CD8-positive, alpha-beta memory T cell (primary cell): ENCODE measurements at regions not wholly inside any gene's neighbourhood (a gene's known extent, or its start where the extent isn't known, plus 50 kb on each side); places are given as distances from the start of the nearest gene placed in this dataset.

ENCODE experiments used
- CTCF ChIA-PET: fragments of 350-600 bp; sonication (Branson Sonifier 250); formaldehyde crosslinking; loops from one replicate; lab custom pipeline; 2021; ENCODE audit warnings: antibody characterized with exemption; lab: Charles Lee
- POLR2A ChIA-PET: fragments of 350-600 bp; sonication (Branson Sonifier 250); formaldehyde crosslinking; loops from one replicate; lab custom pipeline; 2021; ENCODE audit warnings: antibody characterized with exemption; lab: Charles Lee
- DNase-seq, 5 donors: peaks; one replicate each; pipeline versions ENCODE4 v3.0.0 to v3.0.0-alpha.2; 2020 to 2022; ENCODE audit warnings: mixed read lengths in 1 of 5
- H3K27ac ChIP-seq: one replicate; pipeline ENCODE4 v1.7.0; 2013; ENCODE audit warnings: low read depth, mild to moderate bottlenecking, low read length, moderate library complexity
- H3K27me3 ChIP-seq: 2 replicates; pipeline ENCODE4 v1.7.0; 2013; ENCODE audit warnings: low read length, mild to moderate bottlenecking; ENCODE audit not compliant: insufficient read depth, poor library complexity, severe bottlenecking
- H3K36me3 ChIP-seq: 2 replicates; pipeline ENCODE4 v1.7.0; 2013; ENCODE audit warnings: mild to moderate bottlenecking, low read length, moderate library complexity; ENCODE audit not compliant: insufficient read depth
- H3K4me1 ChIP-seq: 2 replicates; pipeline ENCODE4 v1.7.0; 2013; ENCODE audit warnings: mild to moderate bottlenecking, low read length, moderate library complexity; ENCODE audit not compliant: insufficient read depth
- H3K4me3 ChIP-seq: 2 replicates; pipeline ENCODE4 v1.7.0; 2013; ENCODE audit warnings: mild to moderate bottlenecking, low read length
- H3K9me3 ChIP-seq: 2 replicates; pipeline ENCODE4 v1.7.0; 2013; ENCODE audit warnings: mild to moderate bottlenecking, low read length
- H3K27ac Mint-ChIP-seq, 8 donors: one replicate each; pipeline ENCODE4 v1.8.0; 2020 to 2021; ENCODE audit warnings: mixed read lengths in 8 of 8, mild to moderate bottlenecking in 6 of 8, inconsistent platforms in 3 of 8, moderate library complexity in 3 of 8
- H3K27me3 Mint-ChIP-seq, 2 donors: one replicate each; pipeline ENCODE4 v1.8.0; 2020 to 2021; ENCODE audit warnings: mixed read lengths in 2 of 2, mild to moderate bottlenecking in 1 of 2, moderate library complexity in 1 of 2
- H3K36me3 Mint-ChIP-seq, 3 donors: one replicate each; pipeline ENCODE4 v1.8.0; 2020 to 2021; ENCODE audit warnings: mixed read lengths in 3 of 3, inconsistent platforms in 1 of 3, mild to moderate bottlenecking in 1 of 3
- H3K4me1 Mint-ChIP-seq, 3 donors: one replicate each; pipeline ENCODE4 v1.8.0; 2020 to 2021; ENCODE audit warnings: mixed read lengths in 3 of 3, inconsistent platforms in 1 of 3, mild to moderate bottlenecking in 1 of 3
- H3K4me3 Mint-ChIP-seq, 7 donors: one replicate each; pipeline ENCODE4 v1.8.0; 2020 to 2021; ENCODE audit warnings: mixed read lengths in 7 of 7, mild to moderate bottlenecking in 6 of 7, moderate library complexity in 4 of 7, inconsistent platforms in 2 of 7
- H3K9me3 Mint-ChIP-seq, 5 donors: one replicate each; pipeline ENCODE4 v1.8.0; 2020 to 2022; ENCODE audit warnings: mixed read lengths in 5 of 5, mild to moderate bottlenecking in 3 of 5, moderate library complexity in 2 of 5, inconsistent platforms in 1 of 5

GRCh38 chr1:115419571-115419970, 81.5 kb upstream of the NGF start:
- H3K4me1 Mint-ChIP-seq = no peaks in the 10 kb centered on the region
- CTCF ChIA-PET = no interaction called here
- Histone ChIP-seq H3K27me3 (no peaks in the 10 kb centered on the region), H3K4me3 (no peak overlapping the region), H3K36me3 (no peaks in the 10 kb centered on the region), H3K9me3 (no peaks in the 10 kb centered on the region), H3K27ac (no peak overlapping the region), H3K4me1 (no peaks in the 10 kb centered on the region)
- POLR2A ChIA-PET = no interaction called here
- no peak for DNase-seq
- no peak overlapping the region for H3K27ac Mint-ChIP-seq
- H3K9me3 Mint-ChIP-seq = peaks cover 0 to 4% (median 0%) of the 10 kb centered on the region in 5 donors
- H3K4me3 Mint-ChIP-seq = no peak overlapping the region
- H3K27me3 Mint-ChIP-seq = peaks cover 0 to 5% of the 10 kb centered on the region in 2 donors
- H3K36me3 Mint-ChIP-seq = no peaks in the 10 kb centered on the region

- POLR2A ChIA-PET = no interaction called here
- no peak overlapping the region for H3K4me3 ChIP-seq
These were observed 75.6 kb upstream of the NGF start for GRCh38 chr1:115413621-115414020.

DNA sequence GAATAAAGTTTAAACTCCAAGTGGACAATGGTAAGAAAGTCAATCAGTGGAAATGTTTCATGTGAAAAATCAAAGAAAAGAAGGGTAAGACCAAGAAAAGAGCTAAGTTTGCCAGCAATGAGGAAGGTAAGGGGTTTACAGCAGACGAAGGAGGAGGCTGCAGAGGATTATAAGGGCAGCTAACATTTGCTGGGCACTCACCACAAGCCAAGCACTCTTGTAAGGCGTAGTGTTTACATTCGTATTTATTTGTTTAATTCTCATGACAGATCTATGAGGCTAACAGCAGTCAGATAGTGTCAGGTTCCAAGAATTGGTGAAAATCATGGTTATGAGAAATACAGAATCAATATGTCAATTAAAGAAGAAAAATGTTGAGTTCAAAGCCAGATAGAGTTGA, 75.2 kb upstream of the NGF start:
- no peaks in the 10 kb centered on the region for H3K4me1 Mint-ChIP-seq
- no peak overlapping the region for H3K4me3 Mint-ChIP-seq
- H3K36me3 Mint-ChIP-seq = no peaks in the 10 kb centered on the region
- H3K27me3 Mint-ChIP-seq = peaks cover 3 to 6% of the 10 kb centered on the region in 2 donors
- H3K36me3 ChIP-seq = no peaks in the 10 kb centered on the region
- ChIA-PET POLR2A (no interaction called here), CTCF (no interaction called here)
- no peak overlapping the region for H3K4me3 ChIP-seq
- H3K27me3 ChIP-seq = no peaks in the 10 kb centered on the region
- H3K4me1 ChIP-seq = no peaks in the 10 kb centered on the region
- peaks cover 0 to 2% (median 0%) of the 10 kb centered on the region in 5 donors for H3K9me3 Mint-ChIP-seq
- no peak for DNase-seq
- no peaks in the 10 kb centered on the region for H3K9me3 ChIP-seq
- no peak overlapping the region for H3K27ac Mint-ChIP-seq
- no peak overlapping the region for H3K27ac ChIP-seq

More at GRCh38 chr1:115413621-115414020, 75.6 kb upstream of the NGF start:
- Mint-ChIP-seq H3K4me3 (no peak overlapping the region), H3K4me1 (no peaks in the 10 kb centered on the region), H3K36me3 (no peaks in the 10 kb centered on the region), H3K9me3 (peaks cover 0 to 2% (median 0%) of the 10 kb centered on the region in 5 donors), H3K27ac (no peak overlapping the region), H3K27me3 (peaks cover 3 to 4% of the 10 kb centered on the region in 2 donors)
- CTCF ChIA-PET = no interaction called here
- Histone ChIP-seq H3K4me1 (no peaks in the 10 kb centered on the region), H3K27ac (no peak overlapping the region), H3K9me3 (no peaks in the 10 kb centered on the region), H3K27me3 (no peaks in the 10 kb centered on the region), H3K36me3 (no peaks in the 10 kb centered on the region)
- no peak for DNase-seq

DNA sequence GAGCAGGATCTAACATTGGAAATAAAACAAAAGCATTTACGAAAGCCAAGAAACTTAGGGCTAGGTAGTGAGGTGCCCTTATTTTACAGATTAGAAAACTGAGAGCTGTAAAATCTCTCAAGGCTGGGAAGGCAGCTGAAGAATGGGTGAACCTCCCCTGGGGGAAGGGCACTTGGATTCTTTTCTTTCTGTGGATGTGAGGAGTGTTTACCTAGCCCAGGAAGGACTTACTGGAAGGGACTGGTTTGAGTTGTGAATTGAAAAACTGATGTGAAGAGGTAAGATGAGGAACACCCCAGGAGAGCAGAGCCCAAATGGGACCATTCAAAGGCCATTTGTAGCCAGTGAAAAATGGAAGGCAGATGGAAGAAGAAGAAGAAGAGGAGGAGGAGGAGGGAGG, 74.7 kb upstream of the NGF start:
- no peaks in the 10 kb centered on the region for H3K36me3 Mint-ChIP-seq

GRCh38 chr1:115412286-115412685, 74.2 kb upstream of the NGF start:
- H3K4me3 ChIP-seq = no peak overlapping the region
- H3K27me3 Mint-ChIP-seq = peaks cover 4 to 8% of the 10 kb centered on the region in 2 donors
- H3K9me3 ChIP-seq = no peaks in the 10 kb centered on the region
- no peak overlapping the region for H3K27ac ChIP-seq
- CTCF ChIA-PET = no interaction called here
- H3K9me3 Mint-ChIP-seq = peaks cover 0 to 2% (median 0%) of the 10 kb centered on the region in 5 donors
- POLR2A ChIA-PET = no interaction called here
- no peak overlapping the region for H3K27ac Mint-ChIP-seq
- no peaks in the 10 kb centered on the region for H3K36me3 Mint-ChIP-seq
- no peak overlapping the region for H3K4me3 Mint-ChIP-seq
- H3K36me3 ChIP-seq = no peaks in the 10 kb centered on the region
- no peaks in the 10 kb centered on the region for H3K27me3 ChIP-seq
- no peak for DNase-seq
- no peaks in the 10 kb centered on the region for H3K4me1 Mint-ChIP-seq
- H3K4me1 ChIP-seq = no peaks in the 10 kb centered on the region

More for the DNA sequence above, 74.7 kb upstream of the NGF start:
- Histone ChIP-seq H3K36me3 (no peaks in the 10 kb centered on the region), H3K27ac (no peak overlapping the region), H3K4me1 (no peaks in the 10 kb centered on the region), H3K9me3 (no peaks in the 10 kb centered on the region), H3K4me3 (no peak overlapping the region), H3K27me3 (no peaks in the 10 kb centered on the region)
- Mint-ChIP-seq H3K27me3 (peaks cover 4 to 8% of the 10 kb centered on the region in 2 donors), H3K4me1 (no peaks in the 10 kb centered on the region), H3K4me3 (no peak overlapping the region), H3K27ac (no peak overlapping the region), H3K9me3 (peaks cover 0 to 2% (median 0%) of the 10 kb centered on the region in 5 donors)
- CTCF ChIA-PET = no interaction called here
- no peak for DNase-seq
- POLR2A ChIA-PET = no interaction called here

- Mint-ChIP-seq H3K4me3 (no peak overlapping the region), H3K27ac (no peak overlapping the region), H3K27me3 (peaks cover 4 to 8% of the 10 kb centered on the region in 2 donors), H3K4me1 (no peaks in the 10 kb centered on the region), H3K9me3 (peaks cover 0 to 2% (median 0%) of the 10 kb centered on the region in 5 donors), H3K36me3 (no peaks in the 10 kb centered on the region)
- H3K27me3 ChIP-seq = no peaks in the 10 kb centered on the region
- H3K9me3 ChIP-seq = no peaks in the 10 kb centered on the region
- DNase-seq = no peak
- H3K27ac ChIP-seq = no peak overlapping the region
- no peaks in the 10 kb centered on the region for H3K36me3 ChIP-seq
- POLR2A ChIA-PET = no interaction called here
- H3K4me1 ChIP-seq = no peaks in the 10 kb centered on the region
- H3K4me3 ChIP-seq = no peak overlapping the region
- CTCF ChIA-PET = no interaction called here
These were observed 73.5 kb upstream of the NGF start for GRCh38 chr1:115411371-115412063.

GRCh38 chr1:115409094-115410015, 71.3 kb upstream of the NGF start:
- H3K4me3 Mint-ChIP-seq = no peak overlapping the region
- Histone ChIP-seq H3K36me3 (no peaks in the 10 kb centered on the region), H3K27ac (no peak overlapping the region), H3K4me1 (no peaks in the 10 kb centered on the region), H3K4me3 (no peak overlapping the region), H3K27me3 (no peaks in the 10 kb centered on the region), H3K9me3 (no peaks in the 10 kb centered on the region)
- H3K27me3 Mint-ChIP-seq = peaks cover 4 to 8% of the 10 kb centered on the region in 2 donors
- no peak for DNase-seq
- H3K36me3 Mint-ChIP-seq = no peaks in the 10 kb centered on the region
- CTCF ChIA-PET = no interaction called here
- POLR2A ChIA-PET = no interaction called here
- H3K27ac Mint-ChIP-seq = no peak overlapping the region
- H3K9me3 Mint-ChIP-seq = no peaks in the 10 kb centered on the region
- no peaks in the 10 kb centered on the region for H3K4me1 Mint-ChIP-seq

- Histone ChIP-seq H3K9me3 (no peaks in the 10 kb centered on the region), H3K36me3 (no peaks in the 10 kb centered on the region), H3K4me1 (no peaks in the 10 kb centered on the region), H3K27me3 (no peaks in the 10 kb centered on the region), H3K4me3 (no peak overlapping the region), H3K27ac (no peak overlapping the region)
- Mint-ChIP-seq H3K36me3 (no peaks in the 10 kb centered on the region), H3K27me3 (peaks cover 4 to 8% of the 10 kb centered on the region in 2 donors), H3K4me1 (no peaks in the 10 kb centered on the region), H3K27ac (no peak overlapping the region), H3K4me3 (no peak overlapping the region), H3K9me3 (no peaks in the 10 kb centered on the region)
- no peak for DNase-seq
- POLR2A ChIA-PET = no interaction called here
- CTCF ChIA-PET = no interaction called here
These were observed 70.5 kb upstream of the NGF start for GRCh38 chr1:115408533-115408932.
